IMR-90 (cell line): ENCODE measurements at regions not wholly inside any gene's neighbourhood (a gene's known extent, or its start where the extent isn't known, plus 50 kb on each side); places are given as distances from the start of the nearest gene placed in this dataset.

ENCODE experiments used
- ATAC-seq: fragments of 200-7000 bp; cut with Tn5 transposase; 2 replicates; pipeline ENCODE4 v1.9.1; 2020; ENCODE audit warnings: low read depth, mild to moderate bottlenecking, moderate library complexity
- BruUV-seq: library from RNA; stranded (reverse); fragments of 400-500 nt; replicated peaks from 2 replicates; lab custom pipeline; 2021; lab: Mats Ljungman, UMichigan
- CTCF ChIA-PET: fragments of 300-600 bp; formaldehyde crosslinking; extraction: SDS; loops from one replicate; lab custom pipeline; 2021; ENCODE audit warnings: antibody characterized with exemption; lab: Yijun Ruan, JAX
- POLR2A ChIA-PET: fragments of 300-600 bp; sonication (Branson Sonifier 250); formaldehyde crosslinking; loops from one replicate; lab custom pipeline; 2022; ENCODE audit warnings: antibody characterized with exemption; ENCODE audit not compliant: unreplicated experiment; lab: Charles Lee
- DNase-seq: peaks from one replicate; pipeline ENCODE4 v3.0.0; 2013
- H2AFZ ChIP-seq: replicated peaks from 2 replicates; pipeline ENCODE3; 2013; ENCODE audit warnings: low read length, mild to moderate bottlenecking; ENCODE audit not compliant: poor library complexity
- H2AK5ac ChIP-seq: 2 replicates; pipeline ENCODE4 v1.6.1; 2013; ENCODE audit warnings: low read depth, low read length, inconsistent platforms
- H2AK9ac ChIP-seq: replicated peaks from 2 replicates; pipeline ENCODE3; 2013; ENCODE audit warnings: mild to moderate bottlenecking, low read depth, low read length, moderate library complexity; ENCODE audit not compliant: poor library complexity
- H2BK120ac ChIP-seq: 2 replicates; pipeline ENCODE4 v1.6.1; 2013; ENCODE audit warnings: low read depth, low read length, inconsistent platforms
- H2BK15ac ChIP-seq: 3 replicates; pipeline ENCODE4 v1.6.1; 2013; ENCODE audit warnings: low read depth, low read length, inconsistent platforms
- H2BK20ac ChIP-seq: 2 replicates; pipeline ENCODE4 v1.6.1; 2013; ENCODE audit warnings: low read depth, mild to moderate bottlenecking, inconsistent platforms, low read length, moderate library complexity
- H2BK5ac ChIP-seq: 2 replicates; pipeline ENCODE4 v1.6.1; 2013; ENCODE audit warnings: mild to moderate bottlenecking, low read depth, low read length, inconsistent platforms; ENCODE audit not compliant: poor library complexity, severe bottlenecking
- H3K14ac ChIP-seq: replicated peaks from 2 replicates; pipeline ENCODE4 v1.6.1; 2013; ENCODE audit warnings: low read depth, low read length, inconsistent platforms
- H3K18ac ChIP-seq: 2 replicates; pipeline ENCODE4 v1.6.1; 2013; ENCODE audit warnings: low read depth, low read length, control low read depth
- H3K23ac ChIP-seq: 2 replicates; pipeline ENCODE4 v1.6.1; 2013; ENCODE audit warnings: low read depth, low read length, inconsistent platforms
- H3K27ac ChIP-seq: 2 replicates; pipeline ENCODE4 v1.5.1; 2013; ENCODE audit warnings: mild to moderate bottlenecking, control low read depth, low read length; ENCODE audit not compliant: insufficient read depth
- H3K27me3 ChIP-seq: 2 replicates; pipeline ENCODE4 v1.6.1; 2013; ENCODE audit warnings: low read length; ENCODE audit not compliant: control insufficient read depth, insufficient read depth
- H3K36me3 ChIP-seq: 2 replicates; pipeline ENCODE4 v1.6.1; 2013; ENCODE audit warnings: low read length, mixed read lengths; ENCODE audit not compliant: control insufficient read depth, insufficient read depth
- H3K4ac ChIP-seq: 2 replicates; pipeline ENCODE4 v1.6.1; 2013; ENCODE audit warnings: low read depth, low read length, inconsistent platforms
- H3K4me1 ChIP-seq: 2 replicates; pipeline ENCODE4 v1.6.1; 2013; ENCODE audit warnings: low read length, mixed read lengths; ENCODE audit not compliant: control insufficient read depth, insufficient read depth
- H3K4me2 ChIP-seq: 2 replicates; pipeline ENCODE4 v1.6.1; 2013; ENCODE audit warnings: low read depth, mild to moderate bottlenecking, control low read depth, low read length, moderate library complexity
- H3K4me3 ChIP-seq: 2 replicates; pipeline ENCODE4 v1.5.1; 2013; ENCODE audit warnings: low read depth, mild to moderate bottlenecking, control low read depth, low read length, moderate library complexity; ENCODE audit not compliant: insufficient read depth
- H3K56ac ChIP-seq: 2 replicates; pipeline ENCODE4 v1.6.1; 2013; ENCODE audit warnings: low read length, inconsistent platforms; ENCODE audit not compliant: insufficient read depth; ENCODE audit errors: extremely low read depth
- H3K79me1 ChIP-seq, 2 experiments: 2 replicates each; pipeline ENCODE4 v1.6.1; 2013; ENCODE audit warnings: low read length in 2 of 2, inconsistent platforms in 1 of 2, low read depth in 1 of 2
- H3K9ac ChIP-seq: 2 replicates; pipeline ENCODE4 v1.6.1; 2013; ENCODE audit warnings: low read depth, low read length, control low read depth
- H3K9me1 ChIP-seq: 2 replicates; pipeline ENCODE4 v1.6.1; 2013; ENCODE audit warnings: low read length, inconsistent platforms; ENCODE audit not compliant: insufficient read depth
- H3K9me3 ChIP-seq: 2 replicates; pipeline ENCODE4 v1.6.1; 2013; ENCODE audit warnings: low read length; ENCODE audit not compliant: control insufficient read depth, insufficient read depth
- H4K20me1 ChIP-seq: 2 replicates; pipeline ENCODE4 v1.6.1; 2013; ENCODE audit warnings: low read length, inconsistent platforms; ENCODE audit not compliant: insufficient read depth
- H4K5ac ChIP-seq: 2 replicates; pipeline ENCODE4 v1.6.1; 2013; ENCODE audit warnings: mild to moderate bottlenecking, low read depth, low read length, control low read depth
- H4K8ac ChIP-seq, 2 experiments: 2 replicates each; pipeline ENCODE4 v1.6.1; 2013; ENCODE audit warnings: low read depth in 2 of 2, low read length in 2 of 2, control low read depth in 1 of 2, inconsistent platforms in 1 of 2
- H4K91ac ChIP-seq: 2 replicates; pipeline ENCODE4 v1.6.1; 2013; ENCODE audit warnings: low read depth, low read length, inconsistent platforms; ENCODE audit not compliant: insufficient read depth
- BHLHE40 ChIP-seq: fragments of 150-350 bp; IDR thresholded peaks from 2 replicates; pipeline ENCODE4 v1.6.1; 2016; ENCODE audit warnings: mild to moderate bottlenecking, low read depth, low read length
- CHD1 ChIP-seq: IDR thresholded peaks from 2 replicates; pipeline ENCODE4 v1.6.1; 2012; ENCODE audit warnings: low read depth, low read length, improper control_type of control experiment
- CTCF ChIP-seq: conservative IDR thresholded peaks from 2 replicates; pipeline ENCODE4 v1.5.1; 2012; ENCODE audit warnings: mild to moderate bottlenecking, low read depth, low read length, improper control_type of control experiment
- ELK1 ChIP-seq: fragments of 150-350 bp; IDR thresholded peaks from 2 replicates; pipeline ENCODE4 v1.6.1; 2016; ENCODE audit warnings: low read depth, mild to moderate bottlenecking, low read length, moderate library complexity, borderline replicate concordance
- MAFK ChIP-seq: IDR thresholded peaks from 2 replicates; pipeline ENCODE4 v1.6.1; 2012; ENCODE audit warnings: low read depth, low read length, improper control_type of control experiment
- MAZ ChIP-seq: IDR thresholded peaks from 2 replicates; pipeline ENCODE4 v1.6.1; 2012; ENCODE audit warnings: low read depth, mild to moderate bottlenecking, low read length, improper control_type of control experiment, moderate library complexity, borderline replicate concordance
- NFE2L2 ChIP-seq: fragments of 150-350 bp; IDR thresholded peaks from 2 replicates; pipeline ENCODE4 v1.6.1; 2016; ENCODE audit warnings: low read depth, mild to moderate bottlenecking, low read length
- POLR2A ChIP-seq: IDR thresholded peaks from 2 replicates; pipeline ENCODE4 v1.6.1; 2012; ENCODE audit warnings: mild to moderate bottlenecking, low read depth, low read length
- RAD21 ChIP-seq: IDR thresholded peaks from 2 replicates; pipeline ENCODE4 v1.6.1; 2012; ENCODE audit warnings: low read length, improper control_type of control experiment
- RCOR1 ChIP-seq: IDR thresholded peaks from 2 replicates; pipeline ENCODE4 v1.6.1; 2012; ENCODE audit warnings: mild to moderate bottlenecking, low read length, improper control_type of control experiment; ENCODE audit not compliant: insufficient replicate concordance
- SMC3 ChIP-seq: fragments of 150-350 bp; IDR thresholded peaks from 2 replicates; pipeline ENCODE4 v1.6.1; 2016; ENCODE audit warnings: low read depth, mild to moderate bottlenecking, antibody characterized with exemption, low read length, moderate library complexity
- WGBS, 2 experiments: methylation state at CpG; one replicate each; pipeline versions ENCODE4 v1.1.5 to v1.1.7; 2013; ENCODE audit warnings: missing lambda C conversion rate in 2 of 2; ENCODE audit not compliant: insufficient read length in 1 of 2; ENCODE audit errors: extremely low coverage in 2 of 2; 5-methylcytosine and 5-hydroxymethylcytosine counted together
- dilution Hi-C: fragments of 300-500 bp; cut with HindIII; formaldehyde crosslinking; loops from one replicate; pipeline ENCODE4 v1.14.3; 2018; ENCODE audit warnings: low sequenced_read_pairs; ENCODE audit not compliant: unreplicated experiment
- in situ Hi-C: fragments of 300-500 bp; cut with MboI; formaldehyde crosslinking; loops from 3 replicates; pipeline ENCODE4 v1.14.3; 2019; ENCODE audit warnings: low sequenced_read_pairs, inconsistent platforms, mixed read lengths
- intact Hi-C: fragments of 100-400 bp; cut with micrococcal nuclease; formaldehyde crosslinking; loops from 2 replicates; pipeline ENCODE4 v1.10.0; 2022

DNA sequence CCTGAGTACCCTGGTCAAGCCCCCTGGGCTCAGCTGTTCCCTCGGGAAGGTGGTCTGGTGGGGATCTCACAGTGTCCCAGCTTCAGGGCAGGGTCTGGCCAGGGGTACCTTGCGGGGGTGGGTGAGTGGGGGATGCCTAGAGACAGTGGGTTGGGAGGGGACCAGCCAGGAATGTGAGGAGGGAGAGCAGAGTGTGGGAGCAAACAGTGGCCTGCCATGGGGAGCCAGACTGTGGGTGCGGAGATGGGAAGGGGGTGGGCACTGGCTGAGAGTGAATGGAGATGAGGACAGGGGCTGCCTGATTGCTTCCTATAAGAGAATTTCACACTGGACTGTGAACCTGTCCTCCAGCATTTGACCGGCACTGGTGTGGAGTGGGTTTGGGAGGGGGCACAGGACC is 95.1 kb downstream of the VEGFA start:
- ATAC-seq (no peak), DNase-seq (no peak)
- in situ Hi-C loops (no loop called here), dilution Hi-C loops (no loop called here), intact Hi-C loops (no loop called here)
- Histone ChIP-seq H3K9me1 (no peaks in the 10 kb centered on the region), H4K8ac (no peak overlapping the region), H2AFZ (no peak overlapping the region), H3K9me3 (no peaks in the 10 kb centered on the region), H3K18ac (no peak overlapping the region), H4K91ac (no peak overlapping the region), H4K20me1 (no peaks in the 10 kb centered on the region), H3K9ac (no peak overlapping the region), H3K36me3 (no peaks in the 10 kb centered on the region), H3K4ac (no peak overlapping the region), H3K4me3 (no peak overlapping the region), H3K4me1 (no peaks in the 10 kb centered on the region), H3K14ac (no peak overlapping the region), H2AK5ac (no peak overlapping the region), H3K23ac (no peak overlapping the region), H2BK5ac (no peak overlapping the region), H3K4me2 (no peak overlapping the region), H3K27ac (no peak overlapping the region), H3K56ac (no peak overlapping the region), H4K5ac (no peak overlapping the region), H3K27me3 (peaks cover 54% of the 10 kb centered on the region), H2BK15ac (no peak overlapping the region), H2BK20ac (no peak overlapping the region), H2BK120ac (no peak overlapping the region), H3K79me1 (no peaks in the 10 kb centered on the region), H2AK9ac (no peak overlapping the region)
- POLR2A ChIA-PET, result no interaction called here
- CTCF ChIA-PET, result no interaction called here
- TF ChIP-seq MAZ (no peak), POLR2A (no peak), MAFK (no peak), RCOR1 (no peak), BHLHE40 (no peak), CHD1 (no peak), SMC3 (no peak), NFE2L2 (no peak), RAD21 (no peak), CTCF (no peak), ELK1 (no peak)
- 52% methylated on average over 2 of the region's 4 CpGs; no CpG with 5 or more reads in 1 of the 2 experiments for WGBS, 2 experiments
- no TSS peak for BruUV-seq
